NCI-H1930 (cell line): ENCODE measurements at regions not wholly inside any gene's neighbourhood (a gene's known extent, or its start where the extent isn't known, plus 50 kb on each side); places are given as distances from the start of the nearest gene placed in this dataset.
"Not testable (repeated sequence)": the region's sequence is repeated elsewhere in the genome, so short reads cannot be mapped to it uniquely, and the experiment has no call there.

Experiments
- DNase-seq, 2 experiments: peaks; one replicate each; lab custom pipeline; 2025; lab: John Stamatoyannopoulos, UW

DNA sequence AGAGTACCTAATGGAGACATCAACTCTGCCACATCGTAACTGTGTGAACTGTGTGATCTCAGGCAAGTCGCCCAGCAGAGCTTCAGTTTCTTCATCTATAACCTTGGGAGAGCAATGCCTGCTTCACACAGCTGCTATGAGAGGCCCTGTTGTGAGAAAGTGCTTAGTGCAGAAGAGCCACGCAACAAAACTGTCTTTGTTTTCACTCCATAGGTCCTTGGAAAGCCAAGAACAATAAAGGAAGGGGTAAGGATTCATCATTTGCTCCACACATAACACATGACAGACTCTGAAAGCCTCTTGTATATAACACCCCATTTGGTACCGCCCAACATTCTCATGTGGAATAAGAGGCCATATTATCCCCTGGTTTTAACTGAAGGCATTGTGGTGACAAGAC, 231.9 kb upstream of the ISX start:
- no peak for DNase-seq

DNA sequence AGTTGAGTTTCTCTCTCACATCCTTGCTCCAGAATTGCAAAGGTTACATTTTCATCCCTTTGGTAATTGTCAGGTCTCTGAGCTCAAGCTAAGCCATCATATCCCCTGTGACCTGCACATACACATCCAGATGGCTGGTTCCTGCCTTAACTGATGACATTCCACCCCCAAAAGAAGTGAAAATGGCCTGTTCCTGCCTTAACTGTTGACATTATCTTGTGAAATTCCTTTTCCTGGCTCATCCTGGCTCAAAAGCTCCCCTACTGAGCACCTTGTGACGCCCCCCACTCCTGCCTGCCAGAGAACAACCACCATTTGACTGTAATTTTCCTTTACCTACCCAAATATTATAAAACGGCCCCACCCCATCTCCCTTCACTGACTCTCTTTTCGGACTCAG, 231.4 kb upstream of the ISX start:
- DNase-seq = not testable (repeated sequence)

DNA sequence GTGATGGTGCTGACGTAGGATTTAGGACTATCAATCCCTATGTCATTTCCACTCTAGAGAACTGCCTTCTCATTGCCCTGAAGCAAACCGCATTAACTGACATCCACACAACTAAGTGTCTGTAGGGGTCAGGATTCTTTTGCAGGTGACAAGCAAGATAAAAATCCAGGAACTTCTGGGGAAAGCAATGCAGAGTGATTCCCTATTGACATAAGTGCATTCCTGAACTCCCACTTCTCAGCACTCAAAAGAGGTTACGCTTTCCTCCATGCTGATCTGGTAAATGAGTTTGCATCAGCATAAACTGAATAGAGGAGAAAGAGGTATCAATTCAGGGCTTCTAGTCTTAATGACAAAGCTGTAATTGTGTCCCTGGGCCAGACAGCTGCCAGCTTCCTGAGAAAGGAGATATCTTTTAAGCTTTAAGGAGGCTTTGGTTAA, 224.6 kb upstream of the ISX start:
- DNase-seq = no peak

DNA sequence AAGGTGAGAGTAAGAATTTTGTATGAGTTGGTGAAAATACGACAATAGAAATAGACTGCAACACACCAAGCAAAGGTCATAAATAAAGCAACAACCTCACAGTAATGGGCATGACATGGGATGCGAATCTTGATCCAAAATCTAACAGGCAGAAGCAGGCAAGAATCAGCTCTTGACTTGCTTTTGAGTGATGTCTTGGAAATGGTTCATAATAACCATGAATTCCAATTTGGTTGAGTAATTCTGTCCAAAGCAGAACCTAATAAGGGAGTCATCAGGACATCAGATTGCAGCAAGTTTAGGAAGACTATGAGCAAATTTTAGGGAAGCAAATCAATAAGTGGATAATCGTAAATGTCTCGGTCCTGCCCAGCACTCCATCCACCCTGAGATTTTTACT, 224.0 kb upstream of the ISX start:
- no peak for DNase-seq

DNA sequence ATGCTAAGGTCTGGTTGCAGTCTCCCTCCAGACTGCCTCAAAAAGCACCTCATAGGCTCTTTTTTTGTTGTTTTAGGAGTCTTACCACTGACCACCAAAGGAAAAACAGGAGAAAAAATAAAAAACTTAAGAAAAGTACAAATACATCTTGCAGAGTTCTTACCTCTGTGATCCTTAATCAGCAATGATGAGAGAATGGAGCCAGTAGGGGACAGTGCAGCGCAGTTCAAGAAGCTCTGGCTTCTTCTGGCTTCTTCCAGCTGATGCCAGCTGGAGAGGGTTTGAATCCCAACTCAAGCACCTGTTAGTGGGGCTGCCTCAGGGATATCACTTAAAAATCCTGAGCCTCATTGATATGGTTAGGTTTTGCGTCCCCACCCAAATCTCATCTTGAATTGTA, 223.3 kb upstream of the ISX start:
- DNase-seq = no peak

DNA sequence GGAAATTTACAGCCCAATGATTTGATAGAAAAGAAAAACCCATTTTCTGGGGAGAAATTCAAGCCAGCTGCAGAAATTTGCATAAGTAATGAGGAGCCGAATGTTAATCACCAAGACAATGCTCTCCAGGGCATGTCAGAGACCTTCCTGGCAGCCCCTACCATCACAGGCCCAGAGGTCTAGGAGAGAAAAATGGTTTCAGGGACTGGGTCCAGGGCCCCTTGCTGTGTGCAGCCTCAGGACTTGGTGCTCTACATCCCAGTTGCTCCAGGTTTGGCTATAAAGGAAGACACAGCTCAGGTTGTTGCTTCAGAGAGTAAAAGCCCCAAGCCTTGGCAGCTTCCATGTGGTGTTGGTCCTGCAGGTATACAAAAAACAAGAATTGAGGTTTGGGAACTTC, 222.2 kb upstream of the ISX start:
- not testable (repeated sequence) for DNase-seq

DNA sequence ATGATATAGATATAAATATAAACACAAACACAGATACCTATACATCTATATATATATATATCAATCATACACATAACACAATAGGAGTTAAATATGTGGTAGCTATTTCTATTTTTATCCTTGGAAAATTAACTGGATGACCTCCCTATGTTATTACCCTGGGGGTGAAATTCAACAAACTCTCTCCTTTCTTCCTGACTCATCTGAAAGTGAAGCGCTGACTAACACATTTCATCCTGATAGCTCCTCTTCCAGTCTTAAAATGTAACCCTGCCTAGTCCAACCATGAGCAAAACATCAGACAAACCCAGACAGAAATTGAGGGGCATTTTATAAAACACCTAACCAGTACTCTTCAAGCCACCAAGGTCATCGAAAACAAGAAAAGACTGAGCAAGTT, 220.6 kb upstream of the ISX start:
- no peak for DNase-seq

DNA sequence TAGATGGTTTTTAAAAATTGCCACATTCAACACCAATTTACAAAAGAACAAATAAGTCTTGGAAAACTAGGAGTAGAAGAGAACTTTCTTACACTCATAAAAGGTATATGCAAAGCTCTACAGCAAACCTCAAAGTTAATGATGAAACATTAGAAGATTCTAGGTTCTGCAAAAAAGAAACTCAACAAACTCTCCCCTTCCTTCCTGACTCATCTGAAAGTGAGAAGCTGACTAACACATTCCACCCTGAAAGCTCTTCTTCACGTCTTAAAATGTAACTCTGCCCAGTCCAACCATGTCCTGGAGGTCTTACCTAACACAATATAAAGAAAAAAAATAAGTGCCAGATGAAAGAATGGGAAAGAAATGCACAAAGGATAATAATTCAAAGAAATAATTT, 218.9 kb upstream of the ISX start:
- no peak for DNase-seq

DNA sequence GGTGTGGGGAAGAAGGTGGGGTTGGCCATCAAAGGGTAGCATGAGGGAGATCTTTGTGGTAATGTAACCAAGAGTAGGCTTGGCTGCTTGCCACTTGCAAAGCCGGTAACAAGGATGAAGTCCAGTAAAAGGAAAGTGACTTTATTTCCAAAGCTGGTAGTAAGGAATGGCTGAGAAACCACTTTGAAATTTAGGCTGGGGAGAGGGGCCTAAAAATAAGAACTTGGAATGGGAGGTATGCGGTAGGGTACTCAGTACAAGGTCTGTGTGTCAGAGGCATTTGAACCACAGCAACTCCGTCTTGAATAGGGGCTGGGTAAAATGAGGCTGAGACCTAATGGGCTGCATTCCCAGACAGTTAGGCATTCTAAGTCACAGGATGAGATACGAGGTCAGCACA, 216.0 kb upstream of the ISX start:
- no peak for DNase-seq

DNA sequence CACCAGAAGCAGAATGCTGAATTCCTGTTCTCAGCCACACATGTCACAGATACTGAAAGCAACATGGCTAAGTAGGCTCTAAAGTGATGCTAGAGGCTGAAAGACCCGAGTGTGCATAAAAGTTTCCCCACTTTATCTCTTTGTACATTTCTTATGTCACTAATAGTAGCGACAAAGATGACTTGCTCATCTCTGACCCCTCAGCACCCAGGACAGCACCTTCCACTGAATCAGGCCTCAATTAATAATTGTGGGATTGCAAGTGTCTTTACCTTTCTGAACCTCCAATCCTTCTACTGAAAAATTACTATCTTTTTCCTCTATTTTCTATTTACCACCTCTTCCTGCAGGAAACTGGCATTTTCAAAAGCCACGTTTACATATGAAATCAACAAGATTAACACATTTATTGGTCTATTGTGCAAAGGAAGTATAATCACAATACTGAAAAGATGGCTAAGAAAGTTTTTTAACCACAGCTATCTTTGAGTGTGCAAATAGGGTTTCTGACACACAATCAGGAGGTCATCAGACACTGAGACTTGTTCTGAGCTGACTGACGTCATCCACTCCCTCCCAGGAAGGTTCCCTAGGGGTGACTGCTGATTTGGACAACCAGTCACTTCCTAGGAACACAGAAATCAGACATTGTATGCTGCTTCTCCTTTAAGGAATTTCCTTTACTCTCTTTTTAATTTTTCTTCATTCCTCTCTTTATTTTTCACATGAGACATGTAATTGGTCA, 213.9 kb upstream of the ISX start:
- no peak for DNase-seq

DNA sequence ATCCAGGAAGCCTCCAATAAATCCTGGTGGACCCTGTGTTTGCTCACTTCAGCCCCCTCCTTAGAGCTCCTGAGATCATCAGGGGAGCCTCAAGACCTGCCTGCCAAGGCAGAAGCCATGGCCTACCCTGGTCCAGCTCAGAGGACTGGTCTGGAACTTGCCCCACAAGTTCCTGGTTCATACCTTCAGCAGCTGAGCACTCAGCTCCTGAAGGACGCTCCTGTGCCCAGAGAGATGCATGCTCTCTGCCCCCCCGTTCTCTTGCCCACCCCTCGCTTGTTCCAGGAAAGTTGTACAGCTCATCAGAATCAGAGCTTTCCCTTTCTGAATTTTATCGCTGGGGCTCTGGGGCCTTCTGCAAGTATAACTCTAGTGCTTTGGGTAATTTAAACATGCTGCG, 210.5 kb upstream of the ISX start:
- no peak for DNase-seq

DNA sequence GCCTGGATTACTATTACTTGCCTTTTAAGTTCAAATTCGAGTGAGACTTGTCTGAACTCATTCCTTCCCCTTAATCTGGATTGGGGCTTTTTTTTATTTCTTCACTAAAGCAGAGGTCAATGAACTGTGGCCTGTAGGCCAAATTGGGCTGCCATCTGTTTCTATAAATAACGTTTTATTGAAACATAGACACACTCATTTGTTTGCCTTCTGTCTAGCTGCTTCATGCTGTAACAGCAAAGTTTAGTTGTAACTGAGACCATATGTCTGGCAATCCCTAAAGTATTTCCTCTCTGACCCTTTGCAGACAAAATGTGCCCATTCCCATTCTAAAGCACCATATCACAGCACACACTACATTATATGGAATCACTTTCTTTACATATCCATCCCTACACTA, 207.9 kb upstream of the ISX start:
- no peak for DNase-seq

DNA sequence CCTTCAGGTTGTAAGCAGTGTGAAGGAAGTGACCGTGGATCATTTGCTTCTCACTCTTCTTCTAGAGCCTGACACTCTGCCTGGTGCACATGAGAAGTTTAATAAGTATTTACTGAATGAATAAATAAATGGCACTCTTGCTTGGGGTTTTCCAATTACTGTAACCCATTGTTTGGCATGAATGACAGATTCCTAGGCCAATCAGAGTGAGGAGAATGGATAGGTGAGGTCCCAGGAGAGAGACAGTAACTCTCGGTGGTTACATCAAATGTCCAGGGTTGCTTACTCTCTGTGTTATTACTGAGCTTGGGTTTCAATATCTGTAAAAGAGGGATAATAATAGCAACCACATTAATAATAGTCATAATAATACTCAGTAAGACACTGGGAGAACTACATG, 204.2 kb upstream of the ISX start:
- DNase-seq = no peak

DNA sequence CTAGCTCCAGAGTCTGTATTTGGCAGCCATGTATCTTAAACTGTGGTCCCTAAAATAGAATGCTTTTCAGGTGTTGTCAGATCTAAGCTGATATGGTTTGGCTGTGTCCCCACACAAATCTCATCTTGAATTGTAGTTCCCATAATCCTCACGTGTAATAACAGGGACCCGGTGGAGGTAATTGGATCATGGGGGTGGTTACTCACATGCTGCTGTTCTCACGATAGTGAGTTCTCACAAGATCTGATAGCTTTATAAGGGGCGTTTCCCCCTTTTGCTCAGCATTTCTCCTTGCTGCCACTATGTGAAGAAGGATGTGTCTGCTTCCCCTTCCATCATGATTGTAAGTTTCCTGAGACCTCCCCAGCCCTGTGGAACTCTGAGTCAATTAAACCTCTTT, 199.9 kb upstream of the ISX start:
- no peak for DNase-seq

DNA sequence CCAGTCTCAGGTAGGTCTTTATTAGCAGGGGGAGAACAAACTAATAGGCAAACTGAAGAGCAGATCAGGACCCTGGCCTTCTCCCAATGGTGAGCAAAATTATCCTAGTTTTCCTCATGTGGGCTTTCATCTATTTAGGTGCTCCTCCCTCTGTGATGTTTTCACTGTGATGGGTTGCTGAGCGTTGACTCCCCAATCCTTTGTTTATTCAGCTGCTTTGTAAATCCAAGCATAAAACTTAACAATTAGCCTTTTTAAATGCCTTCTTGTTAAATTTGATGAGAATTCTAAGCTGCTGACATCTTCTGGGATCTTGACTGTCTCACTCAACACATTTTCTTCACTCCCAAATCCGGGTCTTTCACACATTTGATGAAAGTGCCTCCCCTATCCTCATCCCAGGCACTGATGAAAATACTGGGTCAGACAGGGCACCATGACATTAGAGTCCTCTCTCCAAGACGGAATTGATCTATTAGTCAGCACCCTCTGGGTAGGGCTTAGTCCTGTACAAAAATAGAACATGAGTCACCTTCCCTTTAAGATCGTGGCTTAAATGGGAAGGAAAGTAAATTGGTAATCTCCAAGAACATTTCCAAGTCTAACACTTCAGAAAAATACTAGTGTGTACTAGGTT, 199.3 kb upstream of the ISX start:
- no peak for DNase-seq

DNA sequence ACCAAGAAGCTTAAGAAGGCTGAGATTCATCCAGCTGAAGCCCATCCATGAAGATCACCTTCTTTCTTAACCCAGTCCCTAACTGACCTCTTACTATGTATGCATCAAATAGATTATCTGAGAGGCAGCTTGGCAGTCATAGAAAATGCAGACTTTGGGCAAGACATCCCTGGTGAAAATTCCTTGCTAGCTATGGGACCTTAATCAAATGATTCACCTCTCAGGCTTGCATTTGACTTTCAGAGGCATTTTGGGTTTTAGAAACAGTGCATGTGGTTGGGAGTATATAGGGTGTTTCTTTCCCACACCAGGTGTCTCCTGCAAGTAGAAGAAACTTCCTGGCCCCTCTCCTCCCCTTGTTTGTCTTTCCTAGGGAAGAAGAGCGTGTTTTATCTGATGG, 188.5 kb upstream of the ISX start:
- no peak for DNase-seq

DNA sequence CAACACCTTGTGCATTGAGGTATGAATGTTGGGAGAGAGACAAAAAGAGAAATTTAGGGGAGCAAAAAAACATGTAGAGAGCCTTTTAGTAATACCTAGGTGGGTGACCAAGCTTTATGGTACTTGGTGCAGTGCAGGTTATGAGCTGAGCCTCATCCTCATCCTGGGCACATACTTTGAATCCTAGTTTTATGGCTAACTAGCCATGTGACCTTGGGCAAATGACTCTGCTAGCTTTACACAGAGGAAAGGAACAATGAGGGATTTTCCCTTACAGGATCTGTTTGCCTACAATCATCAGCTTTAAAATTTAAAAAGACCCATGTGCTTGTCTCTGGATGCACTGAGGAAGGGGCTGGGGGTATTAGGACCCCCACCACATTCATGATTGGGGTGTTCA, 187.8 kb upstream of the ISX start:
- no peak for DNase-seq

DNA sequence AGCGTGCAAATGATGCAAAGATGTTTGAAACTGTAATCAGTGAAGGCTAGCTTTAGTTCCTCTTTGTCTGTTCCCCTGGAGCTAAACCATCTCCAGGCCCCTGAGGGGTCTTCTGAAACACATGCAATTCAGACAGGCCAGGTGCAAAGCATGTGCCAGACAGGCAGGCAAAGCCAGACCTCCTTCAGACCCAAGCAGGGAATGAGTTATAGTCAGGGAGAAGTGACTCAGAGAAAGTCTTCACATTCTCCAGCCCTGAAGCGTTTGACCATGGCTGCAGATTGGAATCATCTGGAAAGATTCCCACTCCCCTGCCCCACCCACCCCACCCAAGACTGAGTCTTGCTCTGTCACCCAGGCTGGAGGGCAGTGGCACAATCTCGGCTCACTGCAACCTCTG, 187.0 kb upstream of the ISX start:
- DNase-seq = no peak

DNA sequence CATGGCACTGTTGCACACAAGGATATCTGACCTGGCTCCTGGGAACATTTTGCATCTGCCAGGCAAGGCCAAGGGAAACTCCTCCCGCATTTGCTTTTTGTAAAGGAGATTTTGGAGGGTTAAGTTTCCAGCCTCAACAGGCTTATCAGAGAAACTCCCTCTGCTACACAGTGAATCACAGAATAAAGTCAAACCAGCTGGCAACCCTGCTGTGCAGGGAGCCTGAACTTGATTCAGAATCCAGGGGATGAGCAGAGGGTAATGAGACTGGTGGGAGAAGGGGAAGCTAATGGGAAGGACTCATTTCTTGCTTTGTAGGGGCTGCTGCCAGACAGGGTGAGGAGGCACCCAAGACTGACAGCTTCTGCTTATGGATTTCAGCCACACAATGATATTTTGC, 185.3 kb upstream of the ISX start:
- no peak for DNase-seq

DNA sequence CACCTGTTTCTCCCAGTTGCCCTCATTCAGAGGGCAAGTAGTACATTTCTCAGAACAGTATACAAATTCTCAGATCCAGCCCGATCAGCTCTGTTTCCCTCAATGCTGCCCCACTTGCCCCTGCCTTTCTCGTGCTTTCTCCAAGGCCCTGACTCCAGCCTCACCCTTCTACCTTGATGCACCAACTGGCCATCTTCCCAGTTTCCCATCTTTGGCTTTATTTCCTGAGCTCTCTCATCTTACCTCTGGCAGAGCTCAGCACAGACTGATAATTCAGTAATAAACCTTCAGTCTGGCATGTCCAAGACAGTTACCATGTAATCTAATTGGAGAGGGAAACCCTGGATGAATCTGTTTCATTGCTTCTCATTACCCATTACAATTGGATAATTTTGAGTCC, 184.5 kb upstream of the ISX start:
- DNase-seq = no peak

DNA sequence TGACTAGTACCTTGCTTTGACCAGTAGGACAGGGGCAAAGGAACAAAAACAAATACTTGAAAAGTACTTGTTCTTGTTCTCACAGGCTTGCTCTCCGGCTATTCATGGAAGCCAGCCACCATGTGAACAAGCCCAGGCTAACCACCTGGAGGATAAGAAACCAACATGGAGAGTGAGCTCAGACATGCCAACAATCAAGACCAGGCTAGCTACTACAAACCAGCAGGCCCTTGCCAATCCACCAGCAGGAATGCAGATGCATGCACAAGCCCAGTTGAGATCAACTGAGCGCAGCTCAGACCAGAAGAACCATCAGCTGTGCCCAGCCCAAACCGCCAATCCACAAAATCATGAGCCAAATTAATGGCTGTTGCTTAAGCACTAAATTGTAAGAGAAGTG, 180.1 kb upstream of the ISX start:
- DNase-seq = no peak

DNA sequence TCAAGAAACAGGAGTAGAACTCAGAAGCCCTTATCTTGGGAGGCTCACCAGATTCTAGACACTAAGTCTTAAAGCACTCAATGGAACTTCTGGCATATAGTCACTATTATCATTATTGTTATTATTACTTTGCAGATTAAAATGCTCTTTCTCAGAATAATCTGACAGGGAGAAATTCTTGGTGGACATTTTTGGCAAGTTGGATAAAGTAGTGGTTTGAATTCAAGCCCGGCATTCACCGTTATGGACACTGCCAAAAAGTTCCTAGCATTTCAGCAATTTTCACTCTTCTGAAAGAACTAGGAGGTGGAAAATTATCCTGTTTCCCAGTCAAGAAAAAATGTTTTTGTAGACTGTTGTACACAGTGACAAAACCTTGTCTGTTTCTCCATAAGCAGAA, 179.6 kb upstream of the ISX start:
- no peak for DNase-seq

DNA sequence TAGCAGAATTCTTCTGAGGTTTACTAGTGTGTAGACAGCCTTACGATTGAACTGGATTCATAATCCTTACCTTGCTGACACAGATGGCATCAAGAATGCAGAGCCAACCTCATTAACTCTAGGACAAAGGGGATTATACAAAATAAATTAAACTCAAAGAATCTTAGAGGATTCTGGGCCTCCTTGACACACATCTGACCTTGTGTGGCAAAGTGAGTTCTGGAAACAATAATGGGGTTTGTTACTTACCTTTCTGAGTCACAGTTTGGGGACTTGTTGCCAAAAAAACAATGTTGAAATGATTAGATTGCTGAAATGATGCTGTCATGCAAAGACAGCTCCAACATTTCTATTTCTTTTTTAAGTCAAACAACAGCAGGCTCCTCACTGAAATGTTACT, 179.1 kb upstream of the ISX start:
- DNase-seq = no peak

DNA sequence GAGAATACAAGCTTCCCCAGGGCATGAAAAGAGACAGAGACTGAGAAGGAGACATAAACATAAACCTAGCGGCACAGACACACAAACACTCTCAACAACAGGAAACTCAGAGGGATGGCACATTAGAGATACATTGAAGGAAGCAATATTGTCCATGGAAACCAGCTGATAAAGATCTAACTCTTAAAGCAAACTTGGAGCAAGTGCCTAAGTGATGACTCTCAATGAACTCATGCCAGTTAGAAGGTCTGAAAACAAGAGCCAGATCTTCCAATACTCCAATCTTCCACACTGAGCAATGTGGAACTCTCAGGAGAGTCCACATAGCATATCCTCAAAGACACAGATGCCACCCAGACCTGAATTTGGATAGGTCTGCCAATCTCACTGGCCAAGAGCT, 168.8 kb upstream of the ISX start:
- no peak for DNase-seq
